Astrocyte (in vitro differentiated cells and primary cell): ENCODE measurements at regions not wholly inside any gene's neighbourhood (a gene's known extent, or its start where the extent isn't known, plus 50 kb on each side); places are given as distances from the start of the nearest gene placed in this dataset.

Experiments used
- DNase-seq: peaks from one replicate; pipeline ENCODE4 v3.0.0-alpha.2; 2010; ENCODE audit warnings: low read depth
- FAIRE-seq: peaks from 2 replicates; lab custom pipeline; 2011; peaks lifted over from hg19 to GRCh38; lab: Jason Lieb, UNC
- H2AFZ ChIP-seq: 2 replicates; pipeline ENCODE4 v1.6.0; 2012; ENCODE audit warnings: low read depth, low read length, inconsistent platforms
- H3K27ac ChIP-seq: 2 replicates; pipeline ENCODE4 v1.5.1; 2011; ENCODE audit warnings: low read depth, low read length, inconsistent platforms
- H3K27me3 ChIP-seq: 2 replicates; pipeline ENCODE4 v1.6.0; 2011; ENCODE audit warnings: low read length, inconsistent platforms; ENCODE audit not compliant: insufficient read depth
- H3K36me3 ChIP-seq: 2 replicates; pipeline ENCODE4 v1.5.1; 2011; ENCODE audit warnings: low read length, inconsistent platforms; ENCODE audit not compliant: insufficient read depth
- H3K4me1 ChIP-seq: 2 replicates; pipeline ENCODE4 v1.5.1; 2011; ENCODE audit warnings: low read length, inconsistent platforms; ENCODE audit not compliant: insufficient read depth
- H3K4me2 ChIP-seq: 2 replicates; pipeline ENCODE4 v1.6.0; 2012; ENCODE audit warnings: low read length, inconsistent platforms
- H3K4me3 ChIP-seq: 2 replicates; pipeline ENCODE4 v1.5.1; 2011; ENCODE audit warnings: low read depth, mild to moderate bottlenecking, low read length, inconsistent platforms; ENCODE audit not compliant: insufficient read depth
- H3K79me2 ChIP-seq: 2 replicates; pipeline ENCODE4 v1.6.0; 2012; ENCODE audit warnings: mild to moderate bottlenecking, low read length, inconsistent platforms; ENCODE audit not compliant: insufficient read depth
- H3K9ac ChIP-seq: 2 replicates; pipeline ENCODE4 v1.6.0; 2012; ENCODE audit warnings: mild to moderate bottlenecking, low read length, inconsistent platforms
- H3K9me3 ChIP-seq: 2 replicates; pipeline ENCODE4 v1.5.1; 2012; ENCODE audit warnings: low read depth, mild to moderate bottlenecking, low read length, inconsistent platforms; ENCODE audit not compliant: insufficient read depth
- H4K20me1 ChIP-seq: 2 replicates; pipeline ENCODE4 v1.6.0; 2012; ENCODE audit warnings: low read length, inconsistent platforms; ENCODE audit not compliant: insufficient read depth
- H3K27ac Mint-ChIP-seq: one replicate; pipeline ENCODE4 v1.8.0; 2021; ENCODE audit warnings: mild to moderate bottlenecking, mixed read lengths; ENCODE audit not compliant: unreplicated experiment
- H3K27me3 Mint-ChIP-seq: one replicate; pipeline ENCODE4 v1.8.0; 2021; ENCODE audit warnings: low read depth, mixed read lengths; ENCODE audit not compliant: unreplicated experiment
- H3K36me3 Mint-ChIP-seq: one replicate; pipeline ENCODE4 v1.8.0; 2021; ENCODE audit warnings: low read depth, mixed read lengths; ENCODE audit not compliant: unreplicated experiment
- H3K4me1 Mint-ChIP-seq: one replicate; pipeline ENCODE4 v1.8.0; 2021; ENCODE audit warnings: low read depth, mixed read lengths; ENCODE audit not compliant: unreplicated experiment
- H3K4me3 Mint-ChIP-seq: one replicate; pipeline ENCODE4 v1.8.0; 2021; ENCODE audit warnings: mild to moderate bottlenecking, moderate library complexity, mixed read lengths; ENCODE audit not compliant: unreplicated experiment
- H3K9me3 Mint-ChIP-seq: one replicate; pipeline ENCODE4 v1.8.0; 2021; ENCODE audit warnings: mild to moderate bottlenecking, mixed read lengths; ENCODE audit not compliant: unreplicated experiment
- CTCF ChIP-seq: IDR thresholded peaks from 2 replicates; pipeline ENCODE4 v1.5.1; 2011; ENCODE audit warnings: low read depth, mild to moderate bottlenecking, inconsistent platforms, low read length, moderate library complexity; ENCODE audit not compliant: insufficient read depth
- EZH2 ChIP-seq: IDR thresholded peaks from 2 replicates; pipeline ENCODE4 v1.6.1; 2012; ENCODE audit warnings: mild to moderate bottlenecking, low read length, inconsistent platforms; ENCODE audit not compliant: insufficient read depth

DNA sequence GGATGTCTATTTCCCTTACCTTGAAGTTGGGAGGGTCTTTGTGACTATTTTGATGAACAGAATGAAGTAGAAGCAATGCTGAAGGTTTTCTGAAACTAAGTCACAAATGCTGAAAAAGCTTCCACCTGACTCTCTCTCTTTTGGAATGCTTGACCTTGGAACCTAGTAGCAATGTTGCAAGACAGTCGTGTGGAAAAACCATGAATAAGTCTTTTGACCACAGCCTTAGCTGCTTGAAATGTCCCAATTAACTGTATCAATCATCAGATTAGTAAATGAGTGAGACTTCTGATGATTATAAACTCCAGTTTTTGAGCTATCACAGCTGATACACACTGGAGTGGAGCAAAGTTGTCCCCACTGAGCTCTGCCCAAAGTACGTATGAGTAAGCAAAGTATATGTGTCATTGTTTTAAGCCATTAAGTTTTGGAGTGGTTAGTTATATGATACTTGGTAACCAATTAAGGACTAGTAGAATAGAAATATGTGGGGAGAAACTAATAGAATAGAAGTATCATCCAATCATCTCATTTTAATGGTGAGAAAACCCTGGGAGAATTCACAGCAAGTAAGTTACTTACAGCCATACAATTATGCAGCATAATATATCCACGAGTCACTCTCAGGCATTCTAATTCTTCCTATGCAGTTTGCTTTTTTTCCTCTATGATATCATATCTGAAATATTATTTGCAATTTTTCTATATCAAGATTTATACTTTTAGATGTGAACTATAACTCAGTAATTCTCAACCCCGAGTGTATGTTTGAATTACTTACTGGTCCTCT, 1010.6 kb downstream of the ROBO2 start:
- H3K9ac ChIP-seq: no peak overlapping the region
- H3K4me2 ChIP-seq: no peak overlapping the region
- H3K79me2 ChIP-seq: no peaks in the 10 kb centered on the region
- H3K4me1 Mint-ChIP-seq: peaks cover 11% of the 10 kb centered on the region
- DNase-seq (peak; percentile 15), FAIRE-seq (no peak)
- no peak overlapping the region for H3K4me3 ChIP-seq
- no peak overlapping the region for H3K27ac ChIP-seq
- H3K27me3 ChIP-seq: no peaks in the 10 kb centered on the region
- H4K20me1 ChIP-seq: no peaks in the 10 kb centered on the region
- H2AFZ ChIP-seq: no peak overlapping the region
- peaks cover 2% of the 10 kb centered on the region for H3K27me3 Mint-ChIP-seq
- H3K36me3 ChIP-seq: no peaks in the 10 kb centered on the region
- H3K27ac Mint-ChIP-seq: no peak overlapping the region
- no peak overlapping the region for H3K4me3 Mint-ChIP-seq
- TF ChIP-seq EZH2 (no peak), CTCF (no peak)
- no peaks in the 10 kb centered on the region for H3K4me1 ChIP-seq
- H3K36me3 Mint-ChIP-seq: no peaks in the 10 kb centered on the region
- no peaks in the 10 kb centered on the region for H3K9me3 ChIP-seq
- H3K9me3 Mint-ChIP-seq: no peaks in the 10 kb centered on the region

DNA sequence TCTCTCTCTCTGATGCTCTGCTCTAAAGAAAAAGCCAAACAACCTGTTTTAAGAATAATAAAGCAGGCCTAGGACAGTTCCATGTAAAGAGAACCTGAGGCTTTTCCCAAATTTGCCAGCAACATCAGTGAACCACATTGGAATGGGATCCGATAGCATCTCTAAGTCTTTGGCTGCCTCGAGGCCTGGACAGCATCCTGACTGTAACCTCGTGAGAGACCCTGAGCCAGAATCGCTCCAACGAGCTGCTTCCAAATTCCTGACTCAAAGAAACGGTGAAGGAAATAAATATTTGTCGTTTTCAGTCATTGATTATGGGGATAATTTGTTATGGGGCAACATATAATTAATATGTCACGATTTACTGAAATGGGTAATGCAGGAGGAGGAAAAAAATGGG, 1012.8 kb downstream of the ROBO2 start:
- Histone ChIP-seq H3K4me2 (no peak overlapping the region), H3K9ac (no peak overlapping the region), H3K4me1 (no peaks in the 10 kb centered on the region), H2AFZ (no peak overlapping the region), H3K27me3 (no peaks in the 10 kb centered on the region), H3K9me3 (no peaks in the 10 kb centered on the region), H3K36me3 (no peaks in the 10 kb centered on the region), H3K27ac (no peak overlapping the region), H3K79me2 (no peaks in the 10 kb centered on the region), H3K4me3 (no peak overlapping the region), H4K20me1 (no peaks in the 10 kb centered on the region)
- Mint-ChIP-seq H3K36me3 (no peaks in the 10 kb centered on the region), H3K27ac (no peak overlapping the region), H3K4me3 (no peak overlapping the region), H3K4me1 (peaks cover 11% of the 10 kb centered on the region), H3K27me3 (peaks cover 2% of the 10 kb centered on the region), H3K9me3 (peaks cover 1% of the 10 kb centered on the region)
- no peak for FAIRE-seq
- DNase-seq: no peak
- TF ChIP-seq EZH2 (no peak), CTCF (no peak)

DNA sequence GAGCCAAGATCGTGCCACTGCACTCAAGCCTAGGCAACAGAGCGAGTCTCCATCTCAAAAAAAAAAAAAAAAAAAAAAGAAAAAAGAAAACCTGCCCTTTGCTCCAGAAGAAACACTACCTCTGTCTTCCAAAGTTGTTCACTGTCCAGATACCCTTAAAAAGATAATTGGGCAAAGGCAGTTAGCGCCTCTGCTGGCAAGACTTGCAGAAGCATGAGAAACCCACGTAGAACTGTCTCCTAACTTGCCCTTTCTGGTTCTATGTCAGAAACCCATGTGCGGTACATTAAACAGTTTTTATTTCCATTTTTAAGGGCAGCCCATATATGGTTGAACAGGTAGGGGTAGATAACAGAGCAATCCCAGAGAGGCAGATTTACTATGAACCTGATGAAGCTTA, 1026.4 kb downstream of the ROBO2 start:
- no peaks in the 10 kb centered on the region for H3K9me3 Mint-ChIP-seq
- no peak overlapping the region for H3K27ac Mint-ChIP-seq
- Histone ChIP-seq H3K36me3 (no peaks in the 10 kb centered on the region), H2AFZ (no peak overlapping the region), H3K4me1 (no peaks in the 10 kb centered on the region), H4K20me1 (no peaks in the 10 kb centered on the region), H3K4me2 (no peak overlapping the region), H3K79me2 (no peaks in the 10 kb centered on the region), H3K27ac (no peak overlapping the region), H3K9me3 (no peaks in the 10 kb centered on the region), H3K4me3 (no peak overlapping the region), H3K27me3 (no peaks in the 10 kb centered on the region), H3K9ac (no peak overlapping the region)
- no peak overlapping the region for H3K4me3 Mint-ChIP-seq
- no peaks in the 10 kb centered on the region for H3K36me3 Mint-ChIP-seq
- DNase-seq (no peak), FAIRE-seq (no peak)
- no peaks in the 10 kb centered on the region for H3K4me1 Mint-ChIP-seq
- H3K27me3 Mint-ChIP-seq: no peaks in the 10 kb centered on the region
- no peak for TF ChIP-seq CTCF
- no peak for TF ChIP-seq EZH2
